GM10266 (cell line): ENCODE measurements at regions not wholly inside any gene's neighbourhood (a gene's known extent, or its start where the extent isn't known, plus 50 kb on each side); places are given as distances from the start of the nearest gene placed in this dataset.

Source experiments
- DNase-seq: peaks from one replicate; pipeline ENCODE4 v3.0.0; 2012; ENCODE audit errors: extremely low spot score
- CTCF ChIP-seq: IDR thresholded peaks from 2 replicates; pipeline ENCODE4 v1.5.1; 2012; ENCODE audit warnings: mild to moderate bottlenecking, low read depth; ENCODE audit not compliant: control insufficient read depth, insufficient read depth; ENCODE audit errors: missing control alignments

- no peak for TF ChIP-seq CTCF
- no peak for DNase-seq
Observed at GRCh38 chr21:28336314-28336713, 656.4 kb downstream of the LTN1 start.

DNA sequence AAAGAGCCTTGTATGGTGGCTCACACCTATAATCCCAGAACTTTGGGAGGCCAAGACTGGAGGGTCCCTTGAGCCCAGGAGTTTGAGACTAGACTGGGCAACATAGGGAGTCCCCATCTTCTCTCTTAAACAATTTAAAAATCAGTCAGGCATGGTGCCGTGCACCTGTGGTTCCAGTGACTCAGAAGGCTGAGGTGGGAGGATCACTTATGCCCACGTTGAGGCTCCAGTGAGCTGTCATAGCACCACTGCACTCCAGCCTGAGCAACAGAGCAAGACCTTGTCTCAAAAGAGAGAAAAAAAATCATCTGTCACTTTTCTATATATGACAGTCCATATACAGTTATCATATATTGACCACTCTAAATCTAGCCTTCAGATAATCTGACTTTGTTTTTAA is 658.3 kb downstream of the LTN1 start:
- no peak for DNase-seq

DNA sequence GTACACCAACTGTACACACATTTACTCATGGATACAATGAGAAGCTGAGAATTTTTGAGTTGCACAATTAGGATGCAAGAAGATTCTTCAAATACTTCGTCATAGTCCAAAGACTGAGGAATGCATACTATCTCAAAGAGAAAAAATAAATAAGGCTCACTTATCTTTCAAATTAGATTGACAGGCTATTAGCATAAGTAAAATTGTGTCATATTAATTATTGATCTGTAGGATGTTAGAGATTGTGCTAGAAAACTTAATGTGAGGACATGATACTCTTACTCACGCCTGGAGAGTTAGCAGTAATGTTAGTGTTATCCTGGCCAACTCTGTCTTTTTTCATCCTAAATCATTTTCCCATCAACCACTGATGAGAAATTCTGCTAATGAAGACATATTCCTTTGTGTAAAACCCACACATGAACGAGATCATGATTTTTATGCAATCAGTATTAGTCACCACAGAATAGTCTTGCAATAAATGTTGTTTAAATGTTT is 659.0 kb downstream of the LTN1 start:
- no peak for TF ChIP-seq CTCF
- no peak for DNase-seq

More for the DNA sequence above, 658.3 kb downstream of the LTN1 start:
- no peak for TF ChIP-seq CTCF

GRCh38 chr21:28332796-28333195 is 659.9 kb downstream of the LTN1 start:
- TF ChIP-seq CTCF, result no peak
- no peak for DNase-seq

DNA sequence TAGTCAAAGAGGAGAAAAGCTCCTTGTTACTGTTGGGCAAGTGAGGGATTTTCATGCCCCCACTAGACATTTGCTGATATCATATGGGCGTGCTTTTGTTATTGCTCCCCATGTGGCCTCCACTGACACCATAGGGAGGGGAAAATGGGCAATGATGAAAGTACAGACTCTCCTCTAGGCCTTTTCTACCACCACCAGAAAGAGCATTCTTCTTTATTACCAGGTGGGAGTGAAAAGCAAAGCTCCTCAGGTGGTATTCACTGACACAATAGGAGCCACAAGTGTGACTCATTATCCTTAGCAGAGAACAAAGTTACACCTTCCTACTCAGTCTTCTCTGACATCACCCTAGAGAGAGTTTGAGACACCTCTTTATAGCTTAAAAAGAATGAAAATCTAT is 667.1 kb downstream of the LTN1 start:
- no peak for TF ChIP-seq CTCF
- DNase-seq, result no peak

DNA sequence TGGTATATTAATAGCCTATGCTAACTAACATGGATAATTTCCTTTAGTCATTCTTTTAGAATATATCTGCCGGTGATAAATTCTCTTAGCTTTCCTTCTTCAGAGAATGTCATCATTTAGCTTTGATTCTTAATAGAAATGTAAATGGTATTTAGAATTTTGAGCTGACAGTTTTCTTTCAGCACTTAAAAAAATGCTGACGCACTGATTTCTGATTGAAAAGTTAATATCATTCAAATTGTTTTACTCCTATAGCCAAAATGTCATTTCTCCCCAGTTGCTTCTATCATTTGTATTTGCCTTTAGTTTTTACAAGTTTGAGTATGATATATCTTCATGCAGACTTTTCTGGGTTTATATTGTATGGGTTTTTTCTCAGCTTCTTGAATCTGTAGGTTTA is 668.0 kb downstream of the LTN1 start:
- no peak for TF ChIP-seq CTCF
- no peak for DNase-seq

DNA sequence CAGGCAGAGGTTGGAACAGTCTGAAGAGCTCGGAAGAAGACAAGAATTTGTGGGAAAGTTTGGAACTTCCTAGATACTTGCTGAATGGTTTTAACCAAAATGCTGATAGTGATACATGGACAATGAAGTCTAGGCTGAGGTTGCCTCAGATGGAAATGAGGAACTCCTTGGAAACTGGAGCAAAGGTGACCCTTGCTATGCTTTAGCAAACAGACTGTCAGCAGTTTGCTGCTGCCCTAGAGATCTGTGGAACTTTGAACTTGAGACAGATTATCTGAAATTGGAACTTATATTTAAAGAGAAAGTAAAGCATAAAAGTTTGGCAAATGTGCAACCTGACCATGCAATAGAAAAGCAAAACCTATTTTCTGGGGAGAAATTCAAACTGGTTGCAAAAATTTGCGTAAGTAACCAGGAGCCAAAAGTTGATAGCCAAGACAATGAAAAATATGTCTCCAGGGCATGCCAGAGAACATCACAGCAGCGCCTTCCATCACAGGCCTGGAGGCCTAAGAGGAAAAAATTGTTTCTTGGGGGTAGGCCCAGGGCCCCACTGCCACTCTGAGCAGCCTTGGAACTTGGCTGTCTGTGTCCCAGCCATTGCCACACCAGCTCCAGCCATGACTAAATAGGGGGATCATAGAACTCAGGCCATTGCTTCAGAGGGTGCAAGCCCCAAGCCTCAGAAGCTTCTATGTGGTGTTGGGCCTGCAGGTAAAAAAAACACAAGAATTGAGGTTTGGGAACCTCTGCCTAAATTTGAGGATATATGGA is 675.3 kb downstream of the LTN1 start:
- DNase-seq, result no peak
- TF ChIP-seq CTCF, result no peak
